Activated CD4-positive, alpha-beta T cell treated with anti-CD3 and anti-CD28 coated beads, Interleukin-2, amount 10 ng/mL, durations not matched to agents 24 days and 14 days (primary cell): ENCODE measurements at regions not wholly inside any gene's neighbourhood (a gene's known extent, or its start where the extent isn't known, plus 50 kb on each side); places are given as distances from the start of the nearest gene placed in this dataset.

Experiments
- DNase-seq: peaks from one replicate; pipeline ENCODE4 v3.0.0; 2022
- H3K27ac Mint-ChIP-seq: one replicate; pipeline ENCODE4 v1.8.0; 2022; ENCODE audit warnings: mild to moderate bottlenecking, mixed read lengths
- H3K27me3 Mint-ChIP-seq: one replicate; pipeline ENCODE4 v1.8.0; 2022; ENCODE audit warnings: mixed read lengths
- H3K36me3 Mint-ChIP-seq: one replicate; pipeline ENCODE4 v1.8.0; 2022; ENCODE audit warnings: low read depth, mild to moderate bottlenecking, mixed read lengths
- H3K4me1 Mint-ChIP-seq: one replicate; pipeline ENCODE4 v1.8.0; 2021; ENCODE audit warnings: mixed read lengths
- H3K4me3 Mint-ChIP-seq: one replicate; pipeline ENCODE4 v1.8.0; 2022; ENCODE audit warnings: mild to moderate bottlenecking, moderate library complexity, mixed read lengths
- H3K9me3 Mint-ChIP-seq: one replicate; pipeline ENCODE4 v1.8.0; 2021; ENCODE audit warnings: mixed read lengths
- intact Hi-C: fragments of 100-400 bp; cut with micrococcal nuclease; formaldehyde crosslinking; loops from one replicate; pipeline ENCODE4 v1.15.1; 2023

DNA sequence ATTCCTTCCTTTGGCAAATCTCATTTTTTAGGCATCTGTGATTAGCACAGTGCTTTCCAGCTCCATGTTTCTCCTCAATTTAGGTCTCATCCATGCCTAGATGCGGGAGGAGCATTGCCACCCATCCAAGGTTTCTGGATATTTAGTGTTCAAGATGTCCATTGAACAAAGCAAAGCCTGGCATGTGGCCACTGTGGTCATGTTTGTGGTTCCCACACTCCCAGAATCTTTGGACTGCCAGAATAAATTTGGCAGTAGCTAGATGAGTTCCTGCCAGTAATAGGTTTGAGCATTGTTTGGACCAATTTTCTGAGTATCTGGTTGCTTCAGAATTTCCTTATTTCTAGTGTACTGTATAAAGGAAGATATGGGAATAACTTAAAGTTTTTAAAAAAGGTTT, 1124.1 kb downstream of the ADGRL3 start:
- intact Hi-C loops: no loop called here
- Mint-ChIP-seq H3K36me3 (no peaks in the 10 kb centered on the region), H3K4me3 (no peak overlapping the region), H3K27ac (no peak overlapping the region), H3K9me3 (peaks cover 14% of the 10 kb centered on the region), H3K4me1 (no peaks in the 10 kb centered on the region), H3K27me3 (no peaks in the 10 kb centered on the region)
- DNase-seq: no peak

DNA sequence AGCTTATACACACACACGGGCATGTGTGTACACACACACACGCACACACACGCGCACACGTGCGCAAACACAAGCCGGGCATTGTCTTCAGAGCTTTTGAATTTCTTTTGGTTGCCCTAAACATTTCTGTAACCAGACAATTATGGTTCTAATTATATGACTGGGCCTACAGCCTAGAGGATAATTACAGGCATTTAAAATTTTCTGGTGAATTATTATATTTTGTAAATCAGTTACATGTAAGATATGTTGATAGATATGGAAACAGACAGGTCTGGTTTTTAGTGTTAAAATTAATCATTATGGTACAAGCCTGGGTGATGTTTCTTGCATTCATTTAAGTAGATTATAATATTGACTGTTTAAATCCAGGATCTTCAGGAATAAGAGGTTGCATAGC, 1120.5 kb downstream of the ADGRL3 start:
- H3K4me3 Mint-ChIP-seq: no peak overlapping the region
- no peaks in the 10 kb centered on the region for H3K36me3 Mint-ChIP-seq
- no peak for DNase-seq
- no peak overlapping the region for H3K27ac Mint-ChIP-seq
- H3K4me1 Mint-ChIP-seq: no peaks in the 10 kb centered on the region
- intact Hi-C loops: no loop called here
- H3K27me3 Mint-ChIP-seq: no peaks in the 10 kb centered on the region
- H3K9me3 Mint-ChIP-seq: peaks cover 3% of the 10 kb centered on the region

DNA sequence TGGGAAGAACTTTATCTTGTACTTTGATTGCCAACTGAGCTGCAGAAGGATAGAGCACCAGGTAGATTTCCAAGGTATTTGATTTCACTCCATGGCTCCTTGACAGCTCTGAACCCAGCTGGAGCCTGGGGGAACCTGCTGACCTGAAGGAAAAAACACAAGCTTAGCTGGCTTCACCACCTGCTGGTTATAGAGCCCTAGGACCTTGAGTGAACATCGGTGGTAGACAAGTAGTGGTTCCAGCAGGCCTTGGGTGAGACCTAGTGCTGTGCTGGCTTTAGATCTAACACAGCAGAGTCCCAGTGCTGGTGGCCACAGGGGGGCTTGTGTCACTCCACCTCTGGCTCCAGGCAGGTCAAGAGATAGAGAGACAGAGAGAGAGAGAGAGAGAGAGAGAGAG, 1102.6 kb downstream of the ADGRL3 start:
- Mint-ChIP-seq H3K9me3 (peaks cover 4% of the 10 kb centered on the region), H3K4me3 (no peak overlapping the region), H3K27ac (no peak overlapping the region), H3K4me1 (no peaks in the 10 kb centered on the region), H3K27me3 (no peaks in the 10 kb centered on the region), H3K36me3 (no peaks in the 10 kb centered on the region)
- intact Hi-C loops: no loop called here
- DNase-seq: no peak

DNA sequence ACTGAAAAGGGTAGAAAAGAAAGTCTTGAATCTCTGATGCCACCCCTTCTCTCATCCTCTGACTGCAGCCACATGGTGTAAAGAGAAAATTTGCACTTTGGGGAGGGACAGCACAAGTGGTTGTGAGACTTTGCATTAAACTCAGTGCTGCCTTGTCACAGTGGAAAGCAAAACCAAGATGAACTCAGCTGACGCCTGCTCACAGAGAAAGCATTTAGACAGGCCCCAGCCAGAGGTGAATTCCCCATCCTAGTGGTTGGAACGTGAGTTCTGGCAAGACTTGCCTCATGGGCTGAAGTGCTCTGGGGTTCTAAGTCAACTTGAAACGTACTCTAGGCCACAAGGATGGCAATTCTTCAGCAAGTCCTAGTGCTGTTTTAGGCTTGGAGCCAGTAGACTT, 1101.4 kb downstream of the ADGRL3 start:
- Mint-ChIP-seq H3K27me3 (no peaks in the 10 kb centered on the region), H3K4me3 (no peak overlapping the region), H3K4me1 (no peaks in the 10 kb centered on the region), H3K9me3 (peaks cover 7% of the 10 kb centered on the region), H3K36me3 (no peaks in the 10 kb centered on the region), H3K27ac (no peak overlapping the region)
- intact Hi-C loops: no loop called here
- DNase-seq: no peak

DNA sequence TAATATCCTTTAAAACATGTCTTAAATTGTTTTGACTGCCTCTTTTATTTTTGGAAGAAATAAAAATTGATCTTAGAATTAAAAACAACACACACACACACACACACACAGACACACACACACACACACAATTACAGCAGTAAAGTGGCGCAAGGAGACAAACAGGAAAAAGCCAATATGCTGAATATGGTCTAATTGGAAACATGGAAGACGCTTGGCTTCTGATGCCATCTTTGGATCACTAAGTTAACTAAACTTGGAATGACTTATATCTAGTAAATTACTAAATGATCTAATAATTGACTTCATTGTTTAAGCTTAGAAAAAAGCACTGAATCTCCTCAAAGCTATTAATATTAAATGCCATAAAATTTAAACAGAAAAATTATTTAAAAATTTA, 1093.4 kb downstream of the ADGRL3 start:
- no peaks in the 10 kb centered on the region for H3K27me3 Mint-ChIP-seq
- H3K9me3 Mint-ChIP-seq: peaks cover 9% of the 10 kb centered on the region
- no peak overlapping the region for H3K4me3 Mint-ChIP-seq
- no peaks in the 10 kb centered on the region for H3K36me3 Mint-ChIP-seq
- H3K4me1 Mint-ChIP-seq: no peaks in the 10 kb centered on the region
- DNase-seq: no peak
- no peak overlapping the region for H3K27ac Mint-ChIP-seq
- intact Hi-C loops: no loop called here

DNA sequence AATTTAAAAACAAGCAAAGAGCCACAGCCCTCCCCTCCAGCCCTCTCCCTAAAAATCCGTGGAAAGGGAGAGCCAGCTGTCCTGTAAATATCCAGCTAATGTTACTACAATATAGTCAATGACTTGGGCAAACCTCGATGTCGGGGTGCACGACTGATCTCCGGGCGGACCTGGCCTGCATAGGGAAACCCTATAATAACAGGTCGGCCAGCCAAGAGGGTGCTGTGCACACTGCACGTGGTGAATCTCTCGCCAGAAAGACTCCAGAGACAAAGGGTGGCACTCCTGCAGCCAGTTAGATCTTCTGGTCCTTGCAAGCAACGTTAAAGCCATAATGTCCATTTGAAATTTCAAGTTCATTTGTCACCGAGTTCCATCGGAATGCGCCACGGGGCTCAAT, 1092.8 kb downstream of the ADGRL3 start:
- Mint-ChIP-seq H3K36me3 (no peaks in the 10 kb centered on the region), H3K9me3 (peaks cover 9% of the 10 kb centered on the region), H3K4me3 (no peak overlapping the region), H3K27me3 (no peaks in the 10 kb centered on the region), H3K27ac (no peak overlapping the region), H3K4me1 (no peaks in the 10 kb centered on the region)
- intact Hi-C loops: no loop called here
- no peak for DNase-seq

DNA sequence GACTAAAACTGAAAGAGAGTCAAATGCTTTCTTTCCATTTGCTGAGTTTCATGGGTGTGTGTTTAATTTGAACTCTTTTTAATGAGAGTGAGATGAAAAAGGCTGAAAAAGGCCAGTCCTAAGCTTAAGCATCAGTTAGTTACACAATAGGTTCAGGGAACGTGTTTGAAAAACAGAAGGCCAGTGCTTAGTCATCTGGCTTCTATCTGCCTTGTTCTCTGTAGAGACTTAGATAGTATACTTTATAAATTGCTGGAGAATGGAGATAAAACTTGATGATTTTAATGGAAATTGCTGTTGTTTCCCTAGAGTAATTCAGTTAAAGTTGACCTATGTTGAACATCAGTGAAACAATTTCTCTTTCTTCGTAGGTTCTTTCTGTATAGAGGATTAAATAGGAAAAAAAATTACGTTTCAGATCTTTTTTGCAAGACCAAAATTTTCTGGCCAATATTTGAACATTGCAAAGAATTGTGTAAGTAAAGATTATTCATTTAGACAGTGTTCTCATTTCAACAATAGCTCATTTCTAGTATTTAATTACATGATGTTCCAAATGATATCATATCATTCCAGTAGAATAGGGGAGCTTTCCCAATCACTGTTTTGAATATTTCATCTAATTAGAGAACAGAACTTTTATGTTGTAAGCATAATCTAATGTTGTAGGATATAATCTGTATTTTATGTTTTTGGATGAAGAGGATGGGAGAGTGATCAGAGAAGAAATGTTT, 1088.8 kb downstream of the ADGRL3 start:
- intact Hi-C loops: no loop called here
- no peaks in the 10 kb centered on the region for H3K36me3 Mint-ChIP-seq
- no peak for DNase-seq
- no peak overlapping the region for H3K4me3 Mint-ChIP-seq
- H3K4me1 Mint-ChIP-seq: no peaks in the 10 kb centered on the region
- H3K27me3 Mint-ChIP-seq: no peaks in the 10 kb centered on the region
- H3K9me3 Mint-ChIP-seq: no peaks in the 10 kb centered on the region
- H3K27ac Mint-ChIP-seq: no peak overlapping the region

DNA sequence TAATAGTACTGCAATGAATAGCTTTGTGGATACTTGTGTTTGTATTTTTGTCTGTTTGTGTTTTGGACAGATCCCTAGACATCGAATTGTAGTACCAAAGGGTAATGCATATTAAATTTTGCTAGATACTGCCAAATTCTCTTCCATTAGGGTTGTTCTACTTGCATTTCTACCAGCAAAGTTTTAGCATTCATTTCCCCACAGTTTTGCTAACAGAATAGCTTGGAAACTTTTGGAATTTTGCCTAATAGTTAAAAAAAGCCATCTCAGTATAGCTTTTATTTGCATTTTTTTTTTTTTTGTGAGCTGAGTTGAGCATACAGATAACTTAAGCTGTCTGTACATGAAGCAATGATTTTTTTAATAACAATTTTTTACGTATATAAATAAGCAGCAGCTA, 1084.9 kb downstream of the ADGRL3 start:
- intact Hi-C loops: no loop called here
- peaks cover 4% of the 10 kb centered on the region for H3K9me3 Mint-ChIP-seq
- DNase-seq: no peak
- H3K4me1 Mint-ChIP-seq: no peaks in the 10 kb centered on the region
- no peaks in the 10 kb centered on the region for H3K36me3 Mint-ChIP-seq
- no peak overlapping the region for H3K4me3 Mint-ChIP-seq
- no peak overlapping the region for H3K27ac Mint-ChIP-seq
- H3K27me3 Mint-ChIP-seq: no peaks in the 10 kb centered on the region

DNA sequence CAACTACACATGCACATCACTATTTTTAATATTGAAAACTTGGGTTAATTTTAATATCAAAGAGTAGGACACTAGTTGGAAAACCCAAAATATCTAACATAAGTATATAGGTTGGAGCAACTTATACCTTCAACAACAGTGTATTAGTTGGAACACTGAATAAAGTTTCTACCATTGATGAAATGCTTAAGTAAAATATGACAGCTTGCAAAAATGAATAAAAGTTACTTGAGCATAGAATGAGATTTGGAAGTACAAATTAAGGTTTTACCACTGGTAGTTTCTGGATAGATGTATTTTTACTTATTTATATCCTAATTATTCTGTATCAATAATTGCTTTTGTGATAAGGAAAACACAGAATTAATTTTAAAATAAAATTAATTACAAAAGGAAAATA, 1079.6 kb downstream of the ADGRL3 start:
- Mint-ChIP-seq H3K9me3 (peaks cover 4% of the 10 kb centered on the region), H3K27me3 (no peaks in the 10 kb centered on the region), H3K4me1 (no peaks in the 10 kb centered on the region), H3K27ac (no peak overlapping the region), H3K36me3 (no peaks in the 10 kb centered on the region), H3K4me3 (no peak overlapping the region)
- no peak for DNase-seq
- intact Hi-C loops: no loop called here

DNA sequence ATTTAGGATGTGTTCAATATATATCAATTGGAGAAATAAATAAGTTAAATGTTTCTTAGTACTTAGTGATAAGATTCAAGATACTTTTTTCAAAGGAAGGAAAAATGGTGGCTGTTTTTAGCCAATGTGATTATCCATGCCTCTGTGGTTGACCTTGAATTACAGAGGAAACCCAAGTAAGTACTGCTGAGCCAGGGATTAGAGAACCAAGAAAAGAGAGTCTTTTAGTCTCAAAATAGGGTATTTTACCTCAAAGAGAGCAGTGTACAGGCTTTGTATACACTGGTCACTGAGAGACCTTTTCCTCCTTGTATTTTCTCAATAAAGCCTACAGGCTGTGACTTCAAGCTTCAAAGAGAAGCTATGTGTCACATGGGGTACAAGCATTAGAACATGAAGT, 1075.3 kb downstream of the ADGRL3 start:
- Mint-ChIP-seq H3K27ac (no peak overlapping the region), H3K36me3 (no peaks in the 10 kb centered on the region), H3K27me3 (no peaks in the 10 kb centered on the region), H3K9me3 (peaks cover 5% of the 10 kb centered on the region), H3K4me3 (no peak overlapping the region), H3K4me1 (no peaks in the 10 kb centered on the region)
- DNase-seq: no peak
- intact Hi-C loops: no loop called here

DNA sequence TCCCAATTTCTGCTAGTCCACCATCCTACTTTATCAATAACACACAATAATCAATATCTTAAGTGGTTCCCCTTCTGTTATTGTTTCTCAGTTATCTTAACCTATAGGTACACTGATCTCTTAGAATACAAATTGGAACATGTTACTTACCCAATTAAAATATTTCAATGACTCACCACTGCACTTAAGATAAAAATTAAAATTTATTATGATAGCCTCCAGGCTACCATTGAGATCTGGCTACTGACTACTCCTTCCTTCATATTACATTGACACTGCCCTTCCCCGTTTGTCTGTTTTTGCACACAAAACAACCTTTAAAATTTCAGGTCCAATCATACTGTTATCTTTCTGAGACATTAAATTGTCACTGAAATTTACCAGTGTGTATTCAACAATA, 1074.7 kb downstream of the ADGRL3 start:
- Mint-ChIP-seq H3K4me1 (no peaks in the 10 kb centered on the region), H3K27me3 (no peaks in the 10 kb centered on the region), H3K27ac (no peak overlapping the region), H3K36me3 (no peaks in the 10 kb centered on the region), H3K9me3 (peaks cover 5% of the 10 kb centered on the region), H3K4me3 (no peak overlapping the region)
- intact Hi-C loops: no loop called here
- no peak for DNase-seq

DNA sequence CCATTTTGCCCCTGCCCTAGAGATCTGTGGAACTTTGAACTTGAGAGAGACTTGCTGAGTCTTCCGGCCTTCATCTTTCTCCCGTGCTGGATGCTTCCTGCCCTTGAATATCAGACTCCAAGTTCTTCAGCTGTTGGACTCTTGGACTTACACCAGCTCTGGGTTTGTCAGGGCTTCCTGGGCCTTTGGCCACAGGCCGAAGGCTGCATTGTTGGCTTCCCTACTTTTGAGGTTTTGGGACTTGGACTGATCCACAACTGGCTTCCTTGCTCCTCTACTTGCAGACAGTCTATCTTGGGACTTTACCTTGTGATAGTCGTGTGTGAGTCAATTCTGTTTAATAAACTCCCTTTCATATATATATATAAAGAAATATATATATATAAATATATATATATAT, 1071.0 kb downstream of the ADGRL3 start:
- H3K27me3 Mint-ChIP-seq: no peaks in the 10 kb centered on the region
- no peak overlapping the region for H3K4me3 Mint-ChIP-seq
- intact Hi-C loops: no loop called here
- no peak overlapping the region for H3K27ac Mint-ChIP-seq
- no peaks in the 10 kb centered on the region for H3K4me1 Mint-ChIP-seq
- H3K9me3 Mint-ChIP-seq: peaks cover 9% of the 10 kb centered on the region
- DNase-seq: no peak
- no peaks in the 10 kb centered on the region for H3K36me3 Mint-ChIP-seq

DNA sequence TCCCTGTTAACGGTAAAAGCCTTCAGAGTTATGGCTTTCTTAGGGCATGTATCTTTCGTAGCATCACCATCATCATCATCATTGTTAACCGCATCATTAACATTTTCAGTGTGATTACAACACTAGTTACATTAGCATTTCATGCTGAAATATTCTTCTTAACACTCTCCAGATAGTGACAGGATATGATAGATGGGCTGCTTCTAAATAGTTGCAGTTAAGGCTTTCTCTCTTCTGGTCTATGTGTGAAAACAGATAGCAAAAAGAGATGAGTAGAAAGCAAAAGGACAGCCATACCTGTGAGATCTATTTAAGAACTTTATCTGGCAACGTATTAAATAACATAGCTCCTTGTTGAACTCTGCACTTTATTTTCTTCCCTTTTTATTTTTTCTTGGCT, 1069.8 kb downstream of the ADGRL3 start:
- no peaks in the 10 kb centered on the region for H3K27me3 Mint-ChIP-seq
- H3K9me3 Mint-ChIP-seq: peaks cover 9% of the 10 kb centered on the region
- no peaks in the 10 kb centered on the region for H3K36me3 Mint-ChIP-seq
- no peaks in the 10 kb centered on the region for H3K4me1 Mint-ChIP-seq
- no peak for DNase-seq
- intact Hi-C loops: no loop called here
- H3K27ac Mint-ChIP-seq: no peak overlapping the region
- no peak overlapping the region for H3K4me3 Mint-ChIP-seq

DNA sequence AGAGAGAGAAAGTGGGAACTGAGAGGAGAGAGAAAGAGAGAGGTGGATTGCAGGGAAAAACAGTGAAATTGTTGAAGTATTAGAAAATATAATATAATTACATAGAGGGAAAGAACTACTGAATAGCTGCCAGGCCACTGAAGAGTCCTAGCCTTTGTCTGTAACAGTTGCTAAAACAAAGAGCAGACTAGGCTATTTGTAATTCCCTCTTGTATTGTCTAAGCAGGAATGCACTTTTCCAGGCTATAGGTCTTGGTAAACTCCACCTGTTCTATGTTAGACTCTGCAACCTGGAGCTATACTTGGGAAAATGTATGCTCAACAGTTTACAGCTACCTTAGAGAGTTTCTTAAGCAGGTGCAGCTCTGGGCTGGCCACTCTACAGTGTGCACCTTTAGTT, 1063.3 kb downstream of the ADGRL3 start:
- Mint-ChIP-seq H3K4me3 (no peak overlapping the region), H3K4me1 (no peaks in the 10 kb centered on the region), H3K27ac (no peak overlapping the region), H3K36me3 (no peaks in the 10 kb centered on the region), H3K27me3 (no peaks in the 10 kb centered on the region), H3K9me3 (peaks cover 4% of the 10 kb centered on the region)
- no peak for DNase-seq
- intact Hi-C loops: no loop called here

DNA sequence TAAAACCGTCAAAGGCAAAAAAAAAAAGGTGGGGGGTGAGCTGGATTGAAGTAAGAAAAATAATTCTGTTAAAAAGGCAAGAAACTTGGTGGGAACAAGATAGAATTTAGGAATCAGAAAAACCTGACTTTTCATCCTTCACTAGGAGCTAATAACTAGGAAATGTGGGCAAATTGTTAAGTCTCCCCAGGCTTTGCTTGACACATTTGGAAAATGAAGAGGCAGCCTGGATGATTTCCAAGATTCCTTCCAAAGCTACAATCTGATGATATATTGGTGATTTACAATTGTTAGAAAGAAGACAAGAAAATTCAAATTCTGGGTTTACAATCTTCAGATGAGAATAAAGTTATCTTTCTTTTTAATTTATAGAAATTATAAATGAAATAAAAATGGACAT, 1062.5 kb downstream of the ADGRL3 start:
- no peaks in the 10 kb centered on the region for H3K4me1 Mint-ChIP-seq
- H3K27me3 Mint-ChIP-seq: no peaks in the 10 kb centered on the region
- no peaks in the 10 kb centered on the region for H3K9me3 Mint-ChIP-seq
- no peak for DNase-seq
- no peak overlapping the region for H3K4me3 Mint-ChIP-seq
- no peak overlapping the region for H3K27ac Mint-ChIP-seq
- intact Hi-C loops: no loop called here
- no peaks in the 10 kb centered on the region for H3K36me3 Mint-ChIP-seq
